SK-N-SH (cell line): ENCODE measurements at regions not wholly inside any gene's neighbourhood (a gene's known extent, or its start where the extent isn't known, plus 50 kb on each side); places are given as distances from the start of the nearest gene placed in this dataset.
"Not testable (repeated sequence)": the region's sequence is repeated elsewhere in the genome, so short reads cannot be mapped to it uniquely, and the experiment has no call there.

Source experiments
- CTCF ChIA-PET: fragments of 300-600, 350-600 bp; formaldehyde crosslinking; extraction: SDS; loops from one replicate; lab custom pipeline; 2021; lab: Yijun Ruan, JAX
- POLR2A ChIA-PET: fragments of 350-600 bp; sonication (Branson Sonifier 250); formaldehyde crosslinking; extraction: SDS; loops from one replicate; lab custom pipeline; 2020; ENCODE audit warnings: antibody characterized with exemption, inconsistent platforms; lab: Yijun Ruan, JAX
- DNase-seq: peaks from one replicate; pipeline ENCODE4 v3.0.0; 2012
- H2AFZ ChIP-seq: fragments of 200-600 bp; sonication (generic); 2 replicates; pipeline ENCODE4 v1.8.1; 2016; ENCODE audit warnings: antibody characterized with exemption, mild to moderate bottlenecking, low read depth
- H3F3A ChIP-seq: fragments of 200-600 bp; sonication (generic); replicated peaks from 2 replicates; pipeline ENCODE3; 2016; ENCODE audit warnings: antibody characterized with exemption, mild to moderate bottlenecking; ENCODE audit not compliant: insufficient read depth
- H3K27ac ChIP-seq, 2 experiments: fragments of 200-500 bp in 1 of 2; fragments of 200-600 bp in 1 of 2; sonication (Bioruptor generic) in 1 of 2; sonication (generic), shearing (Covaris generic) in 1 of 2; 2 replicates each; pipeline versions ENCODE4 v1.5.1 to v1.6.1; 2014 to 2016; ENCODE audit warnings: low read depth in 2 of 2, inconsistent platforms in 1 of 2, low read length in 1 of 2, mild to moderate bottlenecking in 1 of 2, mixed read lengths in 1 of 2
- H3K27me3 ChIP-seq: fragments of 200-600 bp; sonication (generic), shearing (Covaris generic); 2 replicates; pipeline ENCODE4 v1.6.1; 2016; ENCODE audit warnings: mixed run types; ENCODE audit not compliant: insufficient read depth
- H3K36me3 ChIP-seq, 2 experiments: fragments of 200-500 bp in 1 of 2; fragments of 200-600 bp in 1 of 2; sonication (Bioruptor generic) in 1 of 2; sonication (generic) in 1 of 2; replicated peaks in 1 of 2; 2 replicates each; pipeline versions ENCODE3 to v1.5.1; 2014 to 2016; ENCODE audit warnings: low read length in 1 of 2, mild to moderate bottlenecking in 1 of 2; ENCODE audit not compliant: insufficient read depth in 2 of 2, control insufficient read depth in 1 of 2
- H3K4me1 ChIP-seq, 2 experiments: fragments of 200-500 bp in 1 of 2; fragments of 200-600 bp in 1 of 2; sonication (Bioruptor generic) in 1 of 2; sonication (generic), shearing (Covaris generic) in 1 of 2; 2 replicates each; pipeline versions ENCODE4 v1.5.1 to v1.6.1; 2014 to 2016; ENCODE audit warnings: low read depth in 1 of 2, low read length in 1 of 2, mixed run types in 1 of 2; ENCODE audit not compliant: insufficient read depth in 2 of 2, control insufficient read depth in 1 of 2
- H3K4me2 ChIP-seq: fragments of 200-600 bp; sonication (generic), shearing (Covaris generic); 2 replicates; pipeline ENCODE4 v1.6.1; 2017; ENCODE audit warnings: mixed run types
- H3K4me3 ChIP-seq, 2 experiments: fragments of 200-500 bp in 1 of 2; fragments of 200-600 bp in 1 of 2; sonication (Bioruptor generic) in 1 of 2; sonication (generic), shearing (Covaris generic) in 1 of 2; 2 replicates each; pipeline versions ENCODE4 v1.5.1 to v1.8.1; 2014 to 2016; ENCODE audit warnings: low read depth in 2 of 2, inconsistent platforms in 1 of 2, low read length in 1 of 2, mild to moderate bottlenecking in 1 of 2, mixed read lengths in 1 of 2, moderate library complexity in 1 of 2
- H3K79me2 ChIP-seq: fragments of 200-600 bp; sonication (generic); 2 replicates; pipeline ENCODE4 v1.8.1; 2017; ENCODE audit warnings: mild to moderate bottlenecking; ENCODE audit not compliant: insufficient read depth
- H3K9ac ChIP-seq: fragments of 200-600 bp; sonication (generic); 2 replicates; pipeline ENCODE4 v1.6.1; 2017; ENCODE audit warnings: mixed run types
- H3K9me2 ChIP-seq: fragments of 200-600 bp; sonication (generic); 2 replicates; pipeline ENCODE4 v1.6.1; 2017; ENCODE audit warnings: mixed run types
- H3K9me3 ChIP-seq: fragments of 200-600 bp; sonication (generic); 2 replicates; pipeline ENCODE4 v1.6.1; 2017; ENCODE audit warnings: mixed run types, mild to moderate bottlenecking, moderate library complexity
- H4K20me1 ChIP-seq: fragments of 200-600 bp; sonication (generic); 2 replicates; pipeline ENCODE4 v1.6.1; 2017; ENCODE audit warnings: mild to moderate bottlenecking, mixed run types; ENCODE audit not compliant: insufficient read depth
- CHD2 ChIP-seq: fragments of 150-350 bp; IDR thresholded peaks from 2 replicates; pipeline ENCODE4 v1.6.1; 2018; ENCODE audit warnings: low read length; ENCODE audit not compliant: partially characterized antibody
- EP300 ChIP-seq, 2 experiments: IDR thresholded peaks; 2 replicates each; pipeline versions ENCODE4 v1.4.0 to v1.6.1; 2012; ENCODE audit warnings: borderline replicate concordance in 1 of 2, low read depth in 1 of 2, low read length in 1 of 2
- EZH2phosphoT487 ChIP-seq: fragments of 200-600 bp; sonication (generic); IDR thresholded peaks from 2 replicates; pipeline ENCODE4 v1.6.1; 2017; ENCODE audit warnings: low read depth, mixed run types, mild to moderate bottlenecking, antibody characterized with exemption, moderate library complexity, borderline replicate concordance
- FOSL2 ChIP-seq: IDR thresholded peaks from 2 replicates; pipeline ENCODE4 v1.4.0; 2012; ENCODE audit warnings: low read depth, mild to moderate bottlenecking, moderate library complexity, borderline replicate concordance
- FOXJ3 ChIP-seq: sonication (generic); formaldehyde crosslinking; IDR thresholded peaks from 2 replicates; pipeline ENCODE4 v1.5.1; 2020; ENCODE audit warnings: mild to moderate bottlenecking, missing genetic modification reagents
- FOXM1 ChIP-seq: IDR thresholded peaks from 2 replicates; pipeline ENCODE4 v1.4.0; 2012; ENCODE audit warnings: low read depth, mild to moderate bottlenecking
- GABPA ChIP-seq: IDR thresholded peaks from 2 replicates; pipeline ENCODE4 v1.4.0; 2012; ENCODE audit warnings: low read depth, mild to moderate bottlenecking
- MEF2A ChIP-seq: IDR thresholded peaks from 2 replicates; pipeline ENCODE4 v1.4.0; 2012; ENCODE audit warnings: low read depth, borderline replicate concordance
- NFIC ChIP-seq: IDR thresholded peaks from 2 replicates; pipeline ENCODE4 v1.4.0; 2012; ENCODE audit warnings: borderline replicate concordance
- POLR2AphosphoS5 ChIP-seq: IDR thresholded peaks from 2 replicates; pipeline ENCODE4 v1.6.1; 2012; ENCODE audit warnings: low read depth, low read length
- TEAD4 ChIP-seq: IDR thresholded peaks from 2 replicates; pipeline ENCODE4 v1.4.0; 2012; ENCODE audit warnings: mild to moderate bottlenecking, borderline replicate concordance; ENCODE audit not compliant: insufficient read depth
- USF2 ChIP-seq: fragments of 150-350 bp; IDR thresholded peaks from 2 replicates; pipeline ENCODE4 v1.6.1; 2017; ENCODE audit warnings: antibody characterized with exemption, low read length, low read depth, borderline replicate concordance
- WGBS: methylation state at CpG from one replicate; pipeline ENCODE4 v1.1.6; 2017; ENCODE audit warnings: low lambda C conversion rate; 5-methylcytosine and 5-hydroxymethylcytosine counted together

- H2AFZ ChIP-seq = no peak overlapping the region
- no peaks in the 10 kb centered on the region for H3K9me3 ChIP-seq
- TF ChIP-seq FOSL2 (no peak), MEF2A (no peak), GABPA (no peak), FOXJ3 (no peak), USF2 (no peak), EP300 (IDR thresholded peaks at IDR 0.05; ENCODE audit: borderline replicate concordance in 1 of 2, low read depth in 1 of 2, low read length in 1 of 2) (no peak), POLR2AphosphoS5 (no peak), TEAD4 (no peak), CHD2 (no peak), NFIC (no peak), FOXM1 (no peak)
- TF ChIP-seq, all 33 proteins: peak for 0
- POLR2A ChIA-PET = no interaction called here
- Histone ChIP-seq H3K4me2 (no peak overlapping the region), H3K4me1 (no peaks in the 10 kb centered on the region), H3K79me2 (no peaks in the 10 kb centered on the region), H3K27me3 (no peaks in the 10 kb centered on the region), H3K9ac (no peak overlapping the region), H3K27ac (no peak overlapping the region), H3K36me3 (no peaks in the 10 kb centered on the region), H3F3A (no peaks in the 10 kb centered on the region), H3K4me3 (no peak overlapping the region), H4K20me1 (no peaks in the 10 kb centered on the region), H3K9me2 (no peaks in the 10 kb centered on the region)
- WGBS = 12% methylated on average over 4 of the region's 4 CpGs
- no peak for DNase-seq
- CTCF ChIA-PET = no interaction called here
Observed at GRCh38 chr16:5206331-5206990, 108.9 kb upstream of the EEF2KMT start.

- H3K4me2 ChIP-seq = no peak overlapping the region
- no peaks in the 10 kb centered on the region for H3K36me3 ChIP-seq
- no peak overlapping the region for H3K9ac ChIP-seq
- TF ChIP-seq EZH2phosphoT487 = no peak
- TF ChIP-seq FOXJ3 = no peak
- ChIA-PET CTCF (no interaction called here), POLR2A (no interaction called here)
- 5% methylated on average over 5 of the region's 5 CpGs for WGBS
- H3F3A ChIP-seq = no peaks in the 10 kb centered on the region
- no peaks in the 10 kb centered on the region for H3K9me2 ChIP-seq
- no peak overlapping the region for H2AFZ ChIP-seq
- DNase-seq = no peak
- H3K79me2 ChIP-seq = no peaks in the 10 kb centered on the region
- no peaks in the 10 kb centered on the region for H4K20me1 ChIP-seq
- no peaks in the 10 kb centered on the region for H3K9me3 ChIP-seq
- no peak overlapping the region for H3K27ac ChIP-seq
- H3K4me1 ChIP-seq = no peaks in the 10 kb centered on the region
- H3K27me3 ChIP-seq = no peaks in the 10 kb centered on the region
- no peak overlapping the region for H3K4me3 ChIP-seq
Observed at GRCh38 chr16:5205361-5206040, 107.9 kb upstream of the EEF2KMT start.

GRCh38 chr16:5203675-5204074 is 106.1 kb upstream of the EEF2KMT start:
- WGBS = 55% methylated on average over 13 of the region's 14 CpGs
- H3K4me3 ChIP-seq, H3K9me2 ChIP-seq, H3K27me3 ChIP-seq, H3K79me2 ChIP-seq, CTCF ChIA-PET, H4K20me1 ChIP-seq, H3F3A ChIP-seq, H3K4me2 ChIP-seq, H3K36me3 ChIP-seq, H3K27ac ChIP-seq, H3K9ac ChIP-seq, DNase-seq, H3K4me1 ChIP-seq, H2AFZ ChIP-seq, H3K9me3 ChIP-seq, POLR2A ChIA-PET: not testable (repeated sequence)
